A549 (cell line): ENCODE measurements at regions not wholly inside any gene's neighbourhood (a gene's known extent, or its start where the extent isn't known, plus 50 kb on each side); places are given as distances from the start of the nearest gene placed in this dataset.

Source experiments
- ATAC-seq, 2 experiments: fragments of 200-7000 bp in 1 of 2; fragments of >200 bp in 1 of 2; cut with Nextera tagmentation in 1 of 2; cut with Tn5 transposase in 1 of 2; 3 replicates each; pipeline versions ENCODE4 v1.8.0 to v1.9.1; 2018 to 2020; ENCODE audit warnings: mild to moderate bottlenecking in 1 of 2, moderate library complexity in 1 of 2
- CTCF ChIA-PET: fragments of 300-600 bp; sonication (Branson Sonifier 250); formaldehyde crosslinking; extraction: SDS; loops from one replicate; lab custom pipeline; 2021; ENCODE audit warnings: antibody characterized with exemption, inconsistent platforms; lab: Yijun Ruan, JAX
- POLR2A ChIA-PET: fragments of 350-600 bp; formaldehyde crosslinking; extraction: SDS; loops from one replicate; lab custom pipeline; 2021; ENCODE audit warnings: antibody characterized with exemption, inconsistent platforms; lab: Yijun Ruan, JAX
- DNase-seq, 2 experiments: peaks; one replicate each; pipeline versions ENCODE4 v3.0.0 to v3.0.0-alpha.2; 2011 to 2016; ENCODE audit warnings: low read depth in 1 of 2, low spot score in 1 of 2
- FAIRE-seq: peaks from 2 replicates; lab custom pipeline; 2011; peaks lifted over from hg19 to GRCh38; lab: Jason Lieb, UNC
- H3K27ac ChIP-seq, 2 experiments: fragments of >200 bp; sonication (Bioruptor Twin); formaldehyde crosslinking; 3 replicates each; pipeline ENCODE4 v1.5.1; 2016 to 2017
- H3K4me1 ChIP-seq: fragments of >200 bp; sonication (Bioruptor Twin); formaldehyde crosslinking; 3 replicates; pipeline ENCODE4 v1.6.1; 2016
- H3K4me2 ChIP-seq: fragments of >200 bp; sonication (Bioruptor Twin); formaldehyde crosslinking; 3 replicates; pipeline ENCODE4 v1.6.1; 2016
- H3K4me3 ChIP-seq: fragments of >200 bp; sonication (Bioruptor Twin); formaldehyde crosslinking; 3 replicates; pipeline ENCODE4 v1.5.1; 2016
- H3K9me3 ChIP-seq: fragments of >200 bp; sonication (Bioruptor Twin); formaldehyde crosslinking; 3 replicates; pipeline ENCODE4 v1.6.1; 2016
- BHLHE40 ChIP-seq: IDR thresholded peaks from 2 replicates; pipeline ENCODE4 v1.6.1; 2012; ENCODE audit warnings: low read depth, low read length, inconsistent platforms
- E2F6 ChIP-seq: IDR thresholded peaks from 2 replicates; pipeline ENCODE4 v1.6.1; 2012; ENCODE audit warnings: low read depth, borderline replicate concordance
- EHMT2 ChIP-seq: fragments of 200-600 bp; sonication (generic); IDR thresholded peaks from 2 replicates; pipeline ENCODE4 v1.6.1; 2016; ENCODE audit warnings: antibody characterized with exemption, low read depth, mild to moderate bottlenecking, moderate library complexity
- ELK1 ChIP-seq: fragments of 150-350 bp; IDR thresholded peaks from 2 replicates; pipeline ENCODE4 v1.6.1; 2014; ENCODE audit warnings: low read depth, mild to moderate bottlenecking, low read length
- EP300 ChIP-seq, 2 experiments: fragments of >200 bp; sonication (Bioruptor Twin); formaldehyde crosslinking; IDR thresholded peaks; 2 replicates in 1 of 2; 3 replicates in 1 of 2; pipeline ENCODE4 v1.6.1; 2016 to 2017
- FOSB ChIP-seq: fragments of 250-450 bp; sonication (Bioruptor Pico); IDR thresholded peaks from 2 replicates; pipeline ENCODE4 v1.5.0; 2020; ENCODE audit warnings: mild to moderate bottlenecking, moderate library complexity
- FOSL2 ChIP-seq, 2 experiments: fragments of 450-650 bp in 1 of 2; fragments of >200 bp in 1 of 2; sonication (Bioruptor Twin) in 1 of 2; formaldehyde crosslinking; IDR thresholded peaks; 2 replicates each; pipeline versions ENCODE4 v1.5.0 to v1.6.1; 2016 to 2020; ENCODE audit warnings: mild to moderate bottlenecking in 1 of 2, moderate library complexity in 1 of 2
- HMGXB4 ChIP-seq: fragments of 250-450 bp; sonication (Bioruptor Pico); IDR thresholded peaks from 2 replicates; pipeline ENCODE4 v1.5.0; 2021; ENCODE audit warnings: mild to moderate bottlenecking, moderate library complexity, borderline replicate concordance
- HOXA7 ChIP-seq: fragments of 250-450 bp; sonication (Bioruptor Pico); IDR thresholded peaks from 2 replicates; pipeline ENCODE4 v1.5.0; 2020; ENCODE audit warnings: mild to moderate bottlenecking, moderate library complexity
- KDM5A ChIP-seq: fragments of 200-600 bp; sonication (generic); IDR thresholded peaks from 2 replicates; pipeline ENCODE4 v1.6.1; 2016; ENCODE audit warnings: antibody characterized with exemption, mild to moderate bottlenecking
- MAX ChIP-seq: IDR thresholded peaks from 2 replicates; pipeline ENCODE4 v1.6.1; 2012
- MAZ ChIP-seq: fragments of 150-350 bp; IDR thresholded peaks from 2 replicates; pipeline ENCODE4 v1.6.1; 2014; ENCODE audit warnings: antibody characterized with exemption, low read depth, low read length, borderline replicate concordance
- PBX3 ChIP-seq: IDR thresholded peaks from 2 replicates; pipeline ENCODE4 v1.6.1; 2012
- RCOR1 ChIP-seq: fragments of 150-350 bp; IDR thresholded peaks from 2 replicates; pipeline ENCODE4 v1.6.1; 2014; ENCODE audit warnings: antibody characterized with exemption, low read length, low read depth
- RNF2 ChIP-seq: fragments of 200-600 bp; sonication (generic); IDR thresholded peaks from 2 replicates; pipeline ENCODE4 v1.6.1; 2016; ENCODE audit warnings: low read depth, mild to moderate bottlenecking, antibody characterized with exemption, moderate library complexity, borderline replicate concordance
- TFCP2L1 ChIP-seq: fragments of 250-450 bp; sonication (Bioruptor Pico); IDR thresholded peaks from 2 replicates; pipeline ENCODE4 v1.5.0; 2021; ENCODE audit warnings: mild to moderate bottlenecking
- TP53 ChIP-seq: fragments of 250-450 bp; sonication (Bioruptor Pico); IDR thresholded peaks from 2 replicates; pipeline ENCODE4 v1.5.0; 2021; ENCODE audit warnings: mild to moderate bottlenecking, moderate library complexity
- USF2 ChIP-seq: fragments of 450-650 bp; IDR thresholded peaks from 2 replicates; pipeline ENCODE4 v1.6.1; 2014; ENCODE audit warnings: antibody characterized with exemption
- WGBS: methylation state at CpG from one replicate; pipeline ENCODE4 v1.1.6; 2017; ENCODE audit errors: missing lambda C conversion rate; 5-methylcytosine and 5-hydroxymethylcytosine counted together

GRCh38 chrX:71846429-71846828 lies 64.2 kb upstream of the NHSL2 start:
- WGBS: 10% methylated on average over 1 of the region's 1 CpG
- ATAC-seq (no peak), FAIRE-seq (no peak), DNase-seq (no peak)
- TF ChIP-seq PBX3 (no peak), USF2 (no peak), MAX (no peak), EHMT2 (no peak)
- Histone ChIP-seq H3K4me1 (no peaks in the 10 kb centered on the region), H3K9me3 (no peaks in the 10 kb centered on the region), H3K4me3 (no peak overlapping the region), H3K27ac (no peak overlapping the region), H3K4me2 (no peak overlapping the region)
- ChIA-PET CTCF (no interaction called here), POLR2A (interaction anchor here (0.7 kb wide), 1 partner anchor 248 kb away, joined by 4 read pairs; no protein-coding TSS in a partner anchor)

- ChIA-PET POLR2A (no interaction called here), CTCF (no interaction called here)
- ATAC-seq (no peak), FAIRE-seq (no peak), DNase-seq (no peak)
- no peaks in the 10 kb centered on the region for H3K9me3 ChIP-seq
- 19% methylated on average over 9 of the region's 9 CpGs for WGBS
- H3K4me3 ChIP-seq: no peak overlapping the region
- H3K27ac ChIP-seq: no peak overlapping the region
- no peak overlapping the region for H3K4me2 ChIP-seq
- no peak for TF ChIP-seq KDM5A
- TF ChIP-seq TFCP2L1 (CRISPR knock-in tag): no peak
- TF ChIP-seq FOSB (CRISPR knock-in tag): no peak
- no peak for TF ChIP-seq RNF2
- TF ChIP-seq ELK1: no peak
- TF ChIP-seq MAX: no peak
- TF ChIP-seq FOSL2 (IDR thresholded peaks at IDR 0.05): no peak
- TF ChIP-seq FOSL2 (CRISPR knock-in tag; IDR thresholded peaks at IDR 0.05): no peak
- no peak for TF ChIP-seq HOXA7
- TF ChIP-seq RCOR1: no peak
- no peak for TF ChIP-seq HMGXB4
- no peak for TF ChIP-seq USF2
- TF ChIP-seq EP300 (IDR thresholded peaks at IDR 0.05): no peak
- no peak for TF ChIP-seq EHMT2
- no peak for TF ChIP-seq E2F6
- no peak for TF ChIP-seq TP53 (CRISPR knock-in tag)
- no peak for TF ChIP-seq MAZ
- TF ChIP-seq BHLHE40: no peak
- H3K4me1 ChIP-seq: no peaks in the 10 kb centered on the region
Observed at GRCh38 chrX:71852182-71852581, 58.5 kb upstream of the NHSL2 start.
